H1 (cell line): ENCODE measurements at regions not wholly inside any gene's neighbourhood (a gene's known extent, or its start where the extent isn't known, plus 50 kb on each side); places are given as distances from the start of the nearest gene placed in this dataset.

Experiments used
- CBX8 ChIP-seq: fragments of 300-800, 300-1000 bp; sonication (generic); IDR thresholded peaks from 2 replicates; pipeline ENCODE4 v1.7.1; 2016; ENCODE audit warnings: low read depth, low read length, borderline replicate concordance
- CREB1 ChIP-seq: IDR thresholded peaks from 2 replicates; pipeline ENCODE4 v1.6.1; 2012; ENCODE audit warnings: inconsistent platforms
- EP300 ChIP-seq, 2 experiments: IDR thresholded peaks; 1 replicate in 1 of 2; 2 replicates in 1 of 2; pipeline ENCODE4 v1.6.1; 2011 to 2012; ENCODE audit warnings: low read depth in 2 of 2, low read length in 2 of 2, mild to moderate bottlenecking in 2 of 2, borderline replicate concordance in 1 of 2, inconsistent platforms in 1 of 2, moderate library complexity in 1 of 2
- HDAC2 ChIP-seq, 2 experiments: fragments of 300-600 bp in 1 of 2; sonication (generic) in 1 of 2; IDR thresholded peaks; 2 replicates each; pipeline ENCODE4 v1.6.1; 2011 to 2012; ENCODE audit warnings: low read depth in 2 of 2, low read length in 2 of 2, mild to moderate bottlenecking in 2 of 2, moderate library complexity in 2 of 2, borderline replicate concordance in 1 of 2, inconsistent platforms in 1 of 2
- JUND ChIP-seq: IDR thresholded peaks from 2 replicates; pipeline ENCODE4 v1.6.1; 2011; ENCODE audit warnings: mild to moderate bottlenecking, improper control_type of control experiment, low read length
- MAFK ChIP-seq: IDR thresholded peaks from 2 replicates; pipeline ENCODE4 v1.6.1; 2012; ENCODE audit warnings: low read depth, mild to moderate bottlenecking, improper control_type of control experiment, low read length
- PHF8 ChIP-seq: fragments of 200-600 bp; sonication (generic); conservative IDR thresholded peaks from 2 replicates; pipeline ENCODE4 v1.7.1; 2012; ENCODE audit warnings: low read depth, mild to moderate bottlenecking, inconsistent platforms, low read length, moderate library complexity
- RAD21 ChIP-seq, 2 experiments: IDR thresholded peaks in 1 of 2; conservative IDR thresholded peaks in 1 of 2; 2 replicates each; pipeline ENCODE4 v1.6.1; 2011; ENCODE audit warnings: low read depth in 2 of 2, low read length in 2 of 2, improper control_type of control experiment in 1 of 2, inconsistent platforms in 1 of 2, mild to moderate bottlenecking in 1 of 2, moderate library complexity in 1 of 2
- SP2 ChIP-seq: IDR thresholded peaks from 2 replicates; pipeline ENCODE4 v1.6.1; 2012; ENCODE audit warnings: mild to moderate bottlenecking, low read length, inconsistent platforms
- TF ChIP-seq, protein P1 (sequence below), 3 experiments: IDR thresholded peaks; 1 replicate in 2 of 3; 2 replicates in 1 of 3; pipeline versions ENCODE4 v1.5.1 to v1.6.1; 2011; ENCODE audit warnings: low read length in 3 of 3, mild to moderate bottlenecking in 3 of 3, inconsistent platforms in 2 of 3, low read depth in 1 of 3, moderate library complexity in 1 of 3; ENCODE audit not compliant: insufficient read depth in 1 of 3; ENCODE audit errors: control extremely low read depth in 1 of 3
- TF ChIP-seq, protein P2 (sequence below): IDR thresholded peaks from 2 replicates; pipeline ENCODE4 v1.6.1; 2011; ENCODE audit warnings: low read depth, mild to moderate bottlenecking, low read length; ENCODE audit not compliant: insufficient read depth
- TF ChIP-seq, protein P3 (sequence below): IDR thresholded peaks from 2 replicates; pipeline ENCODE4 v1.6.1; 2012; ENCODE audit warnings: inconsistent platforms

DNA sequence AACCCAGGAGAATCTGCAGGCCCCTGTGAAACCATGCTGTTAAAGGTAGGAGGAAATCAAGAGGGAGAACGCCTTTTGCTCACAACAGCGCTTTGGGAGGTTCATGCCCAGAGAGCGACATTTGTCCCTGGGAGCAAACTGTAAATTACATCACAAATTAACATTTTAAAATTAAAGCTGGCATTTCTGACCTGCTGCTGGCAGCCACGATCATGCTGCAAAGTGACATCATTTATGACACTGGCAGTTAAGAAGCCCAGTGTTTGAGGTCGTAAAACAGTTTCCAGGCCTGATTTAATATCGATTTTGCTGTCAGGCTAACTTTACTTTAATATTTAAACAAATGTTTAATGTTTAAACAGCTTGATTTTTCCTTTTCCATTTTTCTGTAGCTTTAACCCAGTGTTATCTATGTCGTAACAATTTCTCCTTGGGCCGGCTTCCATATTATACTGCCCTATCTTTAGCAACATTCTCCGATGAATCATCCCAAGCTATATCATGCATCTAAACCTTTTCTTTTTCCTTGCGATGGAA, 86.5 kb upstream of the NPVF start:
- TF ChIP-seq, protein P1, sequence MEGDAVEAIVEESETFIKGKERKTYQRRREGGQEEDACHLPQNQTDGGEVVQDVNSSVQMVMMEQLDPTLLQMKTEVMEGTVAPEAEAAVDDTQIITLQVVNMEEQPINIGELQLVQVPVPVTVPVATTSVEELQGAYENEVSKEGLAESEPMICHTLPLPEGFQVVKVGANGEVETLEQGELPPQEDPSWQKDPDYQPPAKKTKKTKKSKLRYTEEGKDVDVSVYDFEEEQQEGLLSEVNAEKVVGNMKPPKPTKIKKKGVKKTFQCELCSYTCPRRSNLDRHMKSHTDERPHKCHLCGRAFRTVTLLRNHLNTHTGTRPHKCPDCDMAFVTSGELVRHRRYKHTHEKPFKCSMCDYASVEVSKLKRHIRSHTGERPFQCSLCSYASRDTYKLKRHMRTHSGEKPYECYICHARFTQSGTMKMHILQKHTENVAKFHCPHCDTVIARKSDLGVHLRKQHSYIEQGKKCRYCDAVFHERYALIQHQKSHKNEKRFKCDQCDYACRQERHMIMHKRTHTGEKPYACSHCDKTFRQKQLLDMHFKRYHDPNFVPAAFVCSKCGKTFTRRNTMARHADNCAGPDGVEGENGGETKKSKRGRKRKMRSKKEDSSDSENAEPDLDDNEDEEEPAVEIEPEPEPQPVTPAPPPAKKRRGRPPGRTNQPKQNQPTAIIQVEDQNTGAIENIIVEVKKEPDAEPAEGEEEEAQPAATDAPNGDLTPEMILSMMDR (IDR thresholded peaks at IDR 0.05; ENCODE audit: control extremely low read depth in 1 of 3, insufficient read depth in 1 of 3, low read depth in 1 of 3, low read length in 3 of 3): no peak
- TF ChIP-seq, protein P2, sequence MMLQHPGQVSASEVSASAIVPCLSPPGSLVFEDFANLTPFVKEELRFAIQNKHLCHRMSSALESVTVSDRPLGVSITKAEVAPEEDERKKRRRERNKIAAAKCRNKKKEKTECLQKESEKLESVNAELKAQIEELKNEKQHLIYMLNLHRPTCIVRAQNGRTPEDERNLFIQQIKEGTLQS: no peak
- TF ChIP-seq SP2: no peak
- no peak for TF ChIP-seq JUND
- TF ChIP-seq HDAC2 (IDR thresholded peaks at IDR 0.05; ENCODE audit: borderline replicate concordance in 1 of 2, low read depth in 2 of 2, low read length in 2 of 2): no peak
- TF ChIP-seq PHF8: no peak
- TF ChIP-seq MAFK: no peak
- no peak for TF ChIP-seq CBX8
- TF ChIP-seq, protein P3, sequence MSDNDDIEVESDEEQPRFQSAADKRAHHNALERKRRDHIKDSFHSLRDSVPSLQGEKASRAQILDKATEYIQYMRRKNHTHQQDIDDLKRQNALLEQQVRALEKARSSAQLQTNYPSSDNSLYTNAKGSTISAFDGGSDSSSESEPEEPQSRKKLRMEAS: no peak
- no peak for TF ChIP-seq EP300 (IDR thresholded peaks at IDR 0.05; ENCODE audit: borderline replicate concordance in 1 of 2, low read depth in 2 of 2, low read length in 2 of 2)
- TF ChIP-seq RAD21 (IDR thresholded peaks at IDR 0.05 in 1 of 2, conservative IDR thresholded peaks at IDR 0.05 in 1 of 2; ENCODE audit: low read depth in 2 of 2, low read length in 2 of 2): no peak
- no peak for TF ChIP-seq CREB1
